ENCODE measurements at regions not wholly inside any gene's neighbourhood (a gene's known extent, or its start where the extent isn't known, plus 50 kb on each side); places are given as distances from the start of the nearest gene placed in this dataset.

- DNase-seq (ENCODE audit: low spot score): no peak
These were observed 255.6 kb downstream of the PREX1 start for GRCh38 chr20:48571949-48572847.

DNA sequence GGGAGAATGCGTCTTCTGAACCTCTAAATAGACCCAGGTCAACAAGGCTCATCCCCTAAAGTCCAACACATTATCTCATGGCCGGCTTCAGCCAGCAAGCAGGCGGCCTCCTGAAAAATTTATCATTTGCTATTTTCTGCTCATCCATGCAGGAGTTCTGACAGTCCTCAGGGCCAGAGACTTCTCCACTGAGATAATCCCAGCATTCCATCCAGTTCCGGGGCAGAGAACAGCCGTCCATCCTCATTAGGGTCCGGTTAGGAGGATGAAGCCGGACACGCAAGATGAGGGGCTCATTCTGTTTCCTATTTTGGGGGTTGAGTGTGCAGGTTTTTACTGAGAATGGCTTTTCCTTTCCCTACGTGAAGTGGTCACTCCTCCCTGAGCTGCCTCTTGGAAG lies 258.1 kb downstream of the PREX1 start:
- DNase-seq (ENCODE audit: low spot score): no peak

DNA sequence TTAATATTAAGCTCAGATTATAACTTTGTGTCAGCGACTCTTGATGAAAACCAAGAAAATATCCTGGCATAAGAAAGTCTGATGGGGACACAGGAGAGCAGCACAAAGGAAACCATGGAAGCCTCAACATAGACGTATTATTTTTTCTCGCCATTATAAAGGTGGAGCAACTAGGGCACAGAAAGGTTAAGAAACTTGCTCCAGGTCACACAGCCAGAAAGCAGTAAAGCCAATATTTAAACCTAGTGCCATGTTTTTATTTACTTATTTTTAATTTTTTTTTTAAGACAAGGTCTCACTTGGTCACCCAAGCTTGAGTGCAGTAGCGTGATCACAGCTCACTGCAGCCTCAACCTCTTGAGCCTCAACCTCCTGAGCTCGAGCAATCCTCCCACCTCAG lies 259.3 kb downstream of the PREX1 start:
- no peak for DNase-seq (ENCODE audit: low spot score)

GRCh38 chr20:48567145-48567544 lies 260.7 kb downstream of the PREX1 start:
- DNase-seq (ENCODE audit: low spot score): no peak

DNA sequence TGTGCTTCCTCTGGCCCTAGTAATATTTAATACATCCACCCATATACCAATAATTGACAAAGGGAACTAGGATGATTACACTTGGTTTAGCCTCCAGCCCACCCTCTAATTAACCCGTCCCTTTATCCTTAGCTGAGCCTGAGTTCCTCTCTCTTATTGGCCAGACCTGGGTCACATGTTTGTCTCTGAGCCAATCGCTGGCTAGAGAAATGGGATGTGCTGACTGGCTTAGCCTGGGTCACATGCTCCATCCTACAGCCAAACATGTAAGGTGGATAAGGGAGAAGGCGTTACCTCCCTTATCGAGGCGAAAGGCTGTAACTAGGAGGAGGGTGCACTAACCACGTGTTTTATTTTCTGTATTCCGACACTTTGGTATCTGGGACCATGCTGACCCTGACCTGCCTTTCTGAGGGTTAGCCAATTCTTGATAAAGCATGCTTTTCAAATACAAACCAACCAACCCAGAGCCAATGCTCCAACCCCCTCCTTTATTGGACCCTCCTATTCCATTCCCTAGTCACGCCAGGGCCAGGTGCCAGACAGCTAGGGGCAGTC lies 262.7 kb downstream of the PREX1 start:
- DNase-seq (ENCODE audit: low spot score): no peak

DNA sequence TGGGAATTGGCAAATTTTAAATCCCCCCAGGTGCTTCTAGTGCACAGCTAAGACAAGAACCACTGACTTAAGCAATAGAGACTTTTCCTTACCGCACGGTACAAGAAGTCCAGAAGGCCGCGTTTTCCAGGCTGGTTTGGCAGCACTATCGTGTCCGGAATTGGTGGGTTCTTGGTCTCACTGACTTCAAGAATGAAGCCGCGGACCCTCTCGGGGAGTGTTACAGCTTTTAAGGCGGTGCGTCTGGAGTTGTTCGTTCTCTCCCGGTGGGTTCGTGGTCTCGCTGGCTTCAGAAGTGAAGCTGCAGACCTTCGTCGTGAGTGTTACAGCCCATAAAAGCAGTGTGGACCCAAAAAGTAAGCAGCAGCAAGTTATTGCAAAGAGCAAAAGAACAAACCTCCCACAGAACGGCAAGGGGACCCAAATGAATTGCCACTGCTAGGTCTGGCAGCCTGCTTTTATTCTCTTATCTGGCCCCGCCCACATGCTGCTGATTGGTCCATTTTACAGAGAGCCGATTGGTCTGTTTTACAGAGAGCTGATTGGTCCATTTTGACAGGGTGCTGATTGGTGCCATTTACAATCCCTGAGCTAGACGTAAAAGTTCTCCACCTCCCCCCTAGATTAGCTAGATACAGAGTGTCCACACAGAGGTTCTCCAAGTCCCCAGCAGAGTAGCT lies 264.5 kb downstream of the PREX1 start:
- DNase-seq (ENCODE audit: low spot score): no peak

DNA sequence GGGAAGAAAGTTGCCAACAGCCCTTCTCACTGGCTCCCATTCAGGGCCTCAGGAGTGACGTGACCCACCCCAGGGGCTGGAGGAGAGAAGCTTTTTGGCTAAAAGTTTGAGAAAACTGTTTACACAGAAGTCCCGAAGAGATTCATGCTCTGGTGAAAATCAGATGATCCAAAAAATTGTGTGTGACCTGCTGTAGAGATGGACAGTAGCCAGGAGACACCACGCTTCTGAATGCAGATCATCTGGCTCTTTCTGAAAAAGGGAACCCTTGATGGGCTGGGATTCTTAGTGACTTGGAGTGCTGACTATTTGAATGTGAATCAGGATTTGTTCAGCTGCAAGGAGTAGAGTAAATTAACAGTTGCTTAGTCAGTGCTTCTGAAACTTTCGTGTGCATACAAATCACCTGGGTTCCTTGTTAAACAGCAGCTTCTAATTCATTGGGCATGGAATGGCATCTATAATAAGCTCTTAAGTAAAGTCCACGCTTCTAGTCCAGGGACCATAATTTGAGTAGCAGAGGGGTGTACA lies 265.1 kb downstream of the PREX1 start:
- DNase-seq (ENCODE audit: low spot score): no peak

DNA sequence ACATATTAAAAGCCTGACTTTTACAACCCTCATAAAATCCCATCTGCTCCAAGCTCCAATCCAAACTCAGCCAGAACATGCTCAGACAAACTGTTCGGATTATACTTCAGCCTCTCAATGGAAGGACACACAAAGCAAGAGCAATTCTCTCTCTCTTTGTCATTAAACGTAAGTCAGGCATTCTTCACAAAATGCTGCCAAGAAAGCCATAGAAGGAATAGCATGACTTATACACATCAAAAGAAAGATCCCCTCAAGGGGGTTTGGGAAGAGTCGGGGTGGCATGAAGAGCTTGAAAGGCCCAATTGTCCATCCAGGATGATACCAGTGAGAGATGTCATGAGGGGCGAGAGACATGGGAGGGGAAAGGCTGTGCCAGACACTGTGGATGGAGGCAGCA lies 268.9 kb downstream of the PREX1 start:
- DNase-seq (ENCODE audit: low spot score): no peak

DNA sequence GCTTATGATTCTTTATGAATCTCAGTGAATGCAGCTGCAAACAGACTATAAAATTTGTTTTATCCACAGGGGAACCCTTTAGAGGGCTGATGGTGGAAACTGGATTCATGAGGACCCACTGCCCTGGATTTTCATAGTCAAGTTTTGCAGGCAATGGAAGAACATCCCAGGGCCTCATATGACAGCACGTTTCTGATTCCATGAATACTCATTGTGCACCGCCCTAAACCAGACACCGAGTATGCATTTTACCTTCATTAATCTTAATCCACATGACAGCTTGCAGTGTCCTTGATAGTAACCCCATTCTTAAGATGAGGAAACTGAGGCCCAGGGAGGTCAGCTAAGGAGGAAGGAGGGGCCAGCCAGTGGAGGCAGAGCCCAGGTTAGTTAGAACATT lies 270.4 kb downstream of the PREX1 start:
- no peak for DNase-seq (ENCODE audit: low spot score)

- no peak for DNase-seq (ENCODE audit: low spot score)
These were observed 270.8 kb downstream of the PREX1 start for GRCh38 chr20:48556956-48557355.

- DNase-seq (ENCODE audit: low spot score): no peak
These were observed 275.2 kb downstream of the PREX1 start for GRCh38 chr20:48552550-48552949.

DNA sequence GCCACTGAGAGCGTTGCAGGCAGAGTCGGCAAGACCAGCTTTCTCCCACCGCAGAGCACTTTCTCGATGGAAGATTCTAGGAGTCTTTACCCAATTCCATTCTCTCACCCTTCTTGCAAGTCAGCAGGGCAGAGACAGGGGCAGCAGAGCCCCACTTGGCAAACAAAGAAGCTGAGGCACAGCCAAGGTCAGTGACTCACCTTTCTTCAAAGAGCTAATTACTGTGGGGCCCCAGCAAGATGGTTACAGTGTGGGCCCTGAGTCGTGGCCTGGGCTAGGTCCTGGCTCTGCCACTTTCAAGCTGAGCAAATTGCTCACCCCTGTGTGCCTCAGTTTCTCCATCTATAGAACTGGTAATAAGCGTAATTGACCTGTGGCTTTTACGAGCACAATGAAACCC lies 277.0 kb downstream of the PREX1 start:
- DNase-seq (ENCODE audit: low spot score): no peak

GRCh38 chr20:48547664-48548063 lies 280.1 kb downstream of the PREX1 start:
- no peak for DNase-seq (ENCODE audit: low spot score)

DNA sequence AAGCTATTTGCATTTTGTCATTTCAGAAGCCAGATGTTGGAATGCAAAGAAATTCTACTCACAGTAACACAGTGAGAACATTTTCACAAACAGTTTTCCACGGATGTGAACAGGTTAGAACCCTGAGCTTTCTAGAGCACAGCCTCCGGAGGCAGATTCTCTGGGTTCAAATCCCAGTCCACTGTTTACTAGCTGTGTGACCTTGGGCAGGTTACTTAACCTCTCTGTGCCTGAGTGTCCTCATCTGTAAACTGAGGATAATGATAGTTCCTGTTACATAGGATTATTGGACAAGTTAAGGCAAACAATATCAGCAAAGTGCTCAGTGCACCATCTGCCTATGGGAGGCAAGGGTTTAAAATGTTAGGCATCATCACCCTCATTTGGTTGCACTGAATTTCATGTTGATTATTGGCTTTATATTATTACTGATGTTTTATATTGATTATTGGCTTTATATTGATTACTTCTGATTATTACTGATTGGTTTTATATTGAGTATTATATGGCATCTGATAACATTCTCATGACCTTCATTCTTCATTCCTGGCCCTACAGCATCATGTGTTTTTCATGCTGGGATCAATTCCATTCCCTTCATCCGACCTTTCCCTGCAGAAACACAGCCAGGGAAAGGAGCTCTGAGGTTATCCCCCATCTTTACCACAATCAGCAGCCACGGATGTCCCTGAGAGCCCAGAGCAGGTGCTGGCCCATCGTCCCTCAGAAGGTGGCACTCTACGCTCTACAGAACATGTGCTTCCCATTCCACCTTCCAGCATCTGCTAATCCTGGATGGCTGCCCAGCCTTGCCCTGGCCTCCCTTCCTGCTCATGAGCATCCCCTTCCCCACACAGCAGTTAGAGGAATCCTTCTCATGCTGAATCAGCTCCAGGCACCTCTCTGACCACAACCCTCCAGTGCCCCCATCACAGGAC lies 283.1 kb downstream of the PREX1 start:
- no peak for DNase-seq (ENCODE audit: low spot score)

DNA sequence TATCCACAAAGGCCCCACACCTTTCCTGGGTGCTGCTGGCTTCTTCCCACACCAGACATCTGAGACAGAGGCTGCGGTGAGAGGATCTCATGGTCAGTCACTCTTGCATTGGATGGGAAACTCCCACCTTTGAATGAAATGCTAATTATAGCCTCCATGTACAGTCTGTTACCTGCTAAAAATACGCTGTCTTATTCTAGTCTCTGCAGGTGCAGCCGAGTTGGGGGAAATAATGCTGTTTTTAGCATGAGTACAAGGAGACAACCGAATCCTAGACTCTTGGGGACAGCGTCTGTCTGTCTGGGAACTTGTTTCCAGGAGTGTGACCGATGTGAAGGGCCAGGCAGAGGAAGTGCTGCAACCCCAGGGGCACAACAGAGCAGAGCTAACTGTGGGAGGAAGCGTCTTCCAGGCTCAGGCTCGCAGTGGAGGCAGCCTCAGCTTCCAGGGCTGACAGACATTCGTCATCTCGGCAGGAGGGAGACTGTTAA lies 286.2 kb downstream of the PREX1 start:
- DNase-seq (ENCODE audit: low spot score): no peak

DNA sequence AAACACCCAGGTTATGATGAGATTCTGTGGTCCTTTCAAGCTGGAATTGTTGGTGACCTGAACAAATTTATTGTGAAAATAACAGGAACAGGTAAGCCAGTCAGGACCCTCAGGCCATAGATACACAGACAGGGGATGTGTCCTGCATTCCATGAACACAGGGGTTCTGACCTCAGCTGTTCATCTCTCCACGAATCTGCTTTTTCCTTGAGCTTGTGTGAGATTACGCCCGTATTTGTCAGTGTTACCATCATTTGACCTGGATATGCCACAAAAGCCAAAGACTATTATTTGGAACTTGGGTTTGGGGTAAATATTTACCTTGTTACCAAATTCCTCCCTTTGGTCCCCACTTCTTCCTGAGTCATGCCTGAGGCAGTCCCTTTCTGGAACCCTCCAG lies 288.9 kb downstream of the PREX1 start:
- no peak for DNase-seq (ENCODE audit: low spot score)

GRCh38 chr20:48538058-48538825 lies 289.6 kb downstream of the PREX1 start:
- DNase-seq (ENCODE audit: low spot score): peak; percentile 21

DNA sequence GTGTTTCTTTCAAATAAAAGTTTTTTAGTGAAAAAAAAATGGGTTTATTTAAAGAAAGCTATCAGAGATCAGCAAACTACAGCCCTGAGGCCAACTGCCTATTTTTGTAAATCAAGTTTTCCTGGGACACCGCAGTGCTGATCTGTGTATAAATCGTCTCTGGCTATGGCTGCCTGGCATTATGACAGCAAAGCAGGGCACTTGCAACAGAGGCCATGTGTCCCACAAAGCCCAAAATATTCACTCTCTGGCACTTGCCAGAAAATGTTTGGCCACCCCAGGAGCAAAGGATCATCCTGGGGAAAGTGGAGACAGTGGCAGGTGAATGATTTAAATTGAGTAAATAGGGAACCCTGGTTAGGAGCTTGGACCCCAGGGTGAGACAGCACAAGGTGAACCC lies 291.6 kb downstream of the PREX1 start:
- no peak for DNase-seq (ENCODE audit: low spot score)

DNA sequence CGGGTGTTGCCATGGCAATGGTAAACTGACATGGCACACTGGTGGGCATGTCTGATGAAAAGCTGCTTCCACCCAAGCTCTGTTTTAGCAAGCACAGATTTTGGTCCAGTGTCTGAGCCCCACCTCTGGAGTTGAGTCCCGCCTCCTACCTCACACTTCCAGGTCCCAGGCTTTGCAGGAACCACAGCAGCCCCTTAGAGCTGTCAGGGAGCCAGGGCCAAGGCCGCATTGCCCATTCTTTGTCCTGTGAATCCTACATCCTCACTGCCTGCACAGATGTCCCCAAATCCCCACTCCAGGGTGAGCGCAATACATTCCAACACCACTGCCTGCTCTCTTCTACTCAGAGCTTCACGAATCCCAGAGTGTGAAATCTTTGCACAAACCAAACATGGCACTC lies 292.2 kb downstream of the PREX1 start:
- no peak for DNase-seq (ENCODE audit: low spot score)

DNA sequence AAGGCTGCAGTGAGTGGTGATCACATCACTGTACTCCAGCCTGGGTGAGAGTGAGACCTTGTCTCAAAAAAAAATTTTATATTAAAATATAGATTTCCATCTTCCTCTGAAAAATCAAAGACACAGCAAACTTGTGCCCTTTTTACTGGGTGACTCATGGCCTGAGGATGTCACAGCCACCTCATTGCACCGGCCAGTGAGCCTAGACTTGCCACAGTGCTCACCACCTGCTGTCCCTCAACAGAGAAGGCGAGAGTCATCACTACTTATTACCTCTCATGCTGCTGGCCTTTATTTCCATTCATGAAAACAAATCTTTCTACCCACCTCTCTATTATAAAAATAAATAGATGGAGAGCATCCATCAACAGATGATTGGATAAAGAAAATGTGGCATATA lies 295.8 kb downstream of the PREX1 start:
- DNase-seq (ENCODE audit: low spot score): no peak

- DNase-seq (ENCODE audit: low spot score): no peak
These were observed 296.3 kb downstream of the PREX1 start for GRCh38 chr20:48531505-48531904.

Measured in AG08396 (cell line).